ENCODE measurements at regions not wholly inside any gene's neighbourhood (a gene's known extent, or its start where the extent isn't known, plus 50 kb on each side); places are given as distances from the start of the nearest gene placed in this dataset.

DNA sequence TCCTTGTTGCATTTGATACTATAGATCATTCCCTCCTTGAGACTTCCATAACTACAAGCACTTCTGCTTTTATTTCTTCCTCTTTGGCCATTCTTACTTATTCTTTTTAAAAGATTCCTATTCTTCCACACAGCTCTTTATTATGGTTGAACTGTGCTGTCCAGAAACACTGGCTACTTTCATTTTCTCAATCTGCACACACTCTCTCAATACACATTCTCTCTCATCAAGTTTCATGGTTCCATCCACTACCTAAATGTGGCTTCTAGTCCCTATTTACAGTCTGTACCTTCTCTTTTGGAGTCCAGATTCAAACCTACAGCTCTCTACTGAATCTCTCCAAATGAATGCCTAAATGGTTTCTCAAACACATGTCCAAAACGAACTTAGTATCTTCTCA lies 214.3 kb upstream of the RSPO3 start:
- intact Hi-C loops (cut with DNase I): no loop called here
- Histone ChIP-seq H3K27me3 (no peaks in the 10 kb centered on the region), H3K9me3 (no peaks in the 10 kb centered on the region), H3K4me1 (ENCODE audit: insufficient read depth) (no peaks in the 10 kb centered on the region), H3K4me3 (no peak overlapping the region), H3K27ac (no peak overlapping the region), H3K36me3 (no peaks in the 10 kb centered on the region)
- WGBS, 3 donors: 85 to 89% (median 88%) methylated on average over 1 of the region's 1 CpG
- TF ChIP-seq EP300 (IDR thresholded peaks at IDR 0.05) (no peak), POLR2A (IDR thresholded peaks at IDR 0.05) (no peak)
- TF ChIP-seq, protein P1, sequence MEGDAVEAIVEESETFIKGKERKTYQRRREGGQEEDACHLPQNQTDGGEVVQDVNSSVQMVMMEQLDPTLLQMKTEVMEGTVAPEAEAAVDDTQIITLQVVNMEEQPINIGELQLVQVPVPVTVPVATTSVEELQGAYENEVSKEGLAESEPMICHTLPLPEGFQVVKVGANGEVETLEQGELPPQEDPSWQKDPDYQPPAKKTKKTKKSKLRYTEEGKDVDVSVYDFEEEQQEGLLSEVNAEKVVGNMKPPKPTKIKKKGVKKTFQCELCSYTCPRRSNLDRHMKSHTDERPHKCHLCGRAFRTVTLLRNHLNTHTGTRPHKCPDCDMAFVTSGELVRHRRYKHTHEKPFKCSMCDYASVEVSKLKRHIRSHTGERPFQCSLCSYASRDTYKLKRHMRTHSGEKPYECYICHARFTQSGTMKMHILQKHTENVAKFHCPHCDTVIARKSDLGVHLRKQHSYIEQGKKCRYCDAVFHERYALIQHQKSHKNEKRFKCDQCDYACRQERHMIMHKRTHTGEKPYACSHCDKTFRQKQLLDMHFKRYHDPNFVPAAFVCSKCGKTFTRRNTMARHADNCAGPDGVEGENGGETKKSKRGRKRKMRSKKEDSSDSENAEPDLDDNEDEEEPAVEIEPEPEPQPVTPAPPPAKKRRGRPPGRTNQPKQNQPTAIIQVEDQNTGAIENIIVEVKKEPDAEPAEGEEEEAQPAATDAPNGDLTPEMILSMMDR (IDR thresholded peaks at IDR 0.05): no peak
- no peak for DNase-seq

DNA sequence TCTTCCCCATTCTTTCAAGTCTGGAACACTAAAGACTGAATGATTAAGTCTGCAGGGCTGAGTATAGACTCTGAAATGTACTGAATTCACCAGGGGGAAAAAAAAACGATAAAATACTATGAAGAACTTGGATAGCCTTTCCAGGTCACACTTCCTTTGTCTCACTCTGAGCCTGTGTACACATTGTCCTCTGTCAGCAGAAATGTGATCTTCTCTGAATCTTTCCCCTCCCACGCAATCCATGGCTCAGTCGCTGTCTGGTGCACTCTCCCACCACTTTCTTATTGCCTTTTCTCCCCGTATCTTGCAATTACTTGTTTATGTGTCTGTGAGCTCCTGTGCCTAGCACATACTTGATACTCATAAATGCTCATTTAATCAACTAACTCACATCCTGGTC lies 212.6 kb upstream of the RSPO3 start:
- Histone ChIP-seq H3K36me3 (no peaks in the 10 kb centered on the region), H3K27ac (no peak overlapping the region), H3K4me3 (no peak overlapping the region), H3K4me1 (ENCODE audit: insufficient read depth) (no peaks in the 10 kb centered on the region), H3K9me3 (no peaks in the 10 kb centered on the region), H3K27me3 (no peaks in the 10 kb centered on the region)
- TF ChIP-seq POLR2A (IDR thresholded peaks at IDR 0.05) (no peak), EP300 (IDR thresholded peaks at IDR 0.05) (no peak)
- TF ChIP-seq, protein P1 (IDR thresholded peaks at IDR 0.05): no peak
- WGBS, 3 donors: 66 to 78% (median 67%) methylated on average over 4 of the region's 4 CpGs
- intact Hi-C loops (cut with DNase I): no loop called here
- no peak for DNase-seq

DNA sequence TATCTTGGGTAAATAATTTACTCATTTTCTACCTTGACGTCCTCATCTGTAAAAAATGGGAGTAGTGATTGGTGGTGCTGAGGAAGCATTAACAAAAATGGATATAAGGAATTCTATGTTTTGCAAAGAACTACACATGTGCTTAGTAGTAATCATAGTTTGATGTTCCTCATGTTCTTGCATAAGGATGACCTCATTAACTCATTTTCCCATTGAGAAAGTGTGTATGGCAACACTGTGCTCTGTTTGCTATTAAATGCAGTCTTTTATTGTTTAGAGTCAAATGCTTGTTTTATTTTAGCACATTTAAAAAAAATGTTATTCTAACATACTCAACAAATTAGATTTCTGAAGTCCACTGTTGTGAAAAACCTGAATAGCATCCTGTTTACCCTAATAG lies 211.2 kb upstream of the RSPO3 start:
- H3K4me1 ChIP-seq (ENCODE audit: insufficient read depth): no peaks in the 10 kb centered on the region
- no peaks in the 10 kb centered on the region for H3K27me3 ChIP-seq
- no peaks in the 10 kb centered on the region for H3K36me3 ChIP-seq
- H3K4me3 ChIP-seq: no peak overlapping the region
- no peak overlapping the region for H3K27ac ChIP-seq
- TF ChIP-seq, protein P1 (IDR thresholded peaks at IDR 0.05): no peak
- TF ChIP-seq POLR2A (IDR thresholded peaks at IDR 0.05) (no peak), EP300 (IDR thresholded peaks at IDR 0.05) (no peak)
- 48 to 63% (median 53%) methylated on average over 1 of the region's 1 CpG for WGBS, 3 donors
- H3K9me3 ChIP-seq: no peaks in the 10 kb centered on the region
- no peak for DNase-seq
- intact Hi-C loops (cut with DNase I): no loop called here

DNA sequence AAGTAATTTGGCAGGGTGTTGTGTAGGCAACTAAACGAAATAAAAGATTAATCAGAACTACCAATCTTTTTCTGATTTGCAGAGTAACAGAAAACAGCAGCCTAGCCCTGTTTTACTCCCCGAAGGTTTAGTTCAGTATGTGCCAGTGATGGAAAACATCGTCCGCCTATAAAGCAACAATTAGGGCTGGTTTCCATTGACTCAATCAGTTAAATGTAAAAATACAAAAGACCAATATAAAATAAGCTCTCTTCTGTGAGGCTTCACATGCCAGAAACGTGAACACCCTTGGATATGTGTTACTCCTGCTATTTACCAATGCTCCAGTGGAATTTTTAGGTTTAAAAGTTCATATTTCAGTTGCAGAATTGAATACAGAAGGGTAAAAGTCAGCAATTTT lies 210.5 kb upstream of the RSPO3 start:
- no peak for TF ChIP-seq POLR2A (IDR thresholded peaks at IDR 0.05)
- TF ChIP-seq EP300 (IDR thresholded peaks at IDR 0.05): no peak
- TF ChIP-seq, protein P1 (IDR thresholded peaks at IDR 0.05): no peak
- no peaks in the 10 kb centered on the region for H3K4me1 ChIP-seq (ENCODE audit: insufficient read depth)
- no peak for DNase-seq
- H3K27me3 ChIP-seq: no peaks in the 10 kb centered on the region
- intact Hi-C loops (cut with DNase I): no loop called here
- H3K27ac ChIP-seq: no peak overlapping the region
- H3K9me3 ChIP-seq: no peaks in the 10 kb centered on the region
- 28 to 33% (median 33%) methylated on average over 5 of the region's 5 CpGs for WGBS, 3 donors
- H3K4me3 ChIP-seq: no peak overlapping the region
- no peaks in the 10 kb centered on the region for H3K36me3 ChIP-seq

DNA sequence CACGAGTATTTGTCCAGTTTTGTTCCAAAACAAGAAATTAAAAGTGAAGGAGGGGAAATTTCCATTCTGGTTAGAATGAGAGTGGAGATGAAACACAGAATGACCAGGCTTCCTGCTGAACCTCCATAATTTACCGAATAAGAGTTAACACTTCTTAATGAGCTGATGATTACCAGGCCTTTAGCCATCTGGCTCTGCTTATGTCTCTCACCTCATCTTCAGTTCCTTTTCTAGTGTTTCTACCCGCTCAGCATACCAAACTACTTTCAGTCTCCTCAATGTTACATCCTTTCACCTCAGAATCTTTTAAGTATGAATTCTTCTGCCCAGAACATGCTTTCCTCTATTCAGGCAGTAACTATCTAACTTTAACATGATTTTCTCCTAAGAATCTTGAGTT lies 209.0 kb upstream of the RSPO3 start:
- TF ChIP-seq, protein P1 (IDR thresholded peaks at IDR 0.05): no peak
- TF ChIP-seq POLR2A (IDR thresholded peaks at IDR 0.05) (no peak), EP300 (IDR thresholded peaks at IDR 0.05) (no peak)
- intact Hi-C loops (cut with DNase I): no loop called here
- 71 to 76% (median 72%) methylated on average over 3 of the region's 3 CpGs for WGBS, 3 donors

More for the DNA sequence above, 209.0 kb upstream of the RSPO3 start:
- Histone ChIP-seq H3K27me3 (no peaks in the 10 kb centered on the region), H3K4me1 (ENCODE audit: insufficient read depth) (no peaks in the 10 kb centered on the region), H3K9me3 (no peaks in the 10 kb centered on the region), H3K36me3 (no peaks in the 10 kb centered on the region), H3K27ac (no peak overlapping the region), H3K4me3 (no peak overlapping the region)
- DNase-seq: no peak
